Adrenal gland (tissue), 9 donors: ENCODE measurements at regions not wholly inside any gene's neighbourhood (a gene's known extent, or its start where the extent isn't known, plus 50 kb on each side); places are given as distances from the start of the nearest gene placed in this dataset.

Experiments used
- DNase-seq, 7 donors: peaks; one replicate each; pipeline ENCODE4 v3.0.0-alpha.2; 2019 to 2020
- H3K27ac ChIP-seq, 5 donors: fragments of 200-600 bp; sonication (generic) in 4 of 5; 1 replicate in 3 of 5; 2 replicates in 2 of 5; pipeline versions ENCODE4 v1.5.1 to v1.8.0; 2016 to 2020; ENCODE audit warnings: mild to moderate bottlenecking in 1 of 5
- H3K27me3 ChIP-seq: fragments of 200-600 bp; 2 replicates; pipeline ENCODE4 v1.8.0; 2021
- H3K36me3 ChIP-seq, 2 donors: fragments of 200-600 bp; replicated peaks in 1 of 2; 1 replicate in 1 of 2; 2 replicates in 1 of 2; pipeline versions ENCODE4 v1.5.1 to v1.8.0; 2018 to 2022
- H3K4me1 ChIP-seq, 2 donors: fragments of 200-600 bp; replicated peaks in 1 of 2; 1 replicate in 1 of 2; 2 replicates in 1 of 2; pipeline versions ENCODE4 v1.5.1 to v1.8.0; 2018 to 2021
- H3K4me3 ChIP-seq, 4 donors: fragments of 200-600 bp; sonication (generic) in 3 of 4; one replicate each; pipeline ENCODE4 v1.5.1; 2016 to 2018
- H3K9me3 ChIP-seq, 3 donors: fragments of 200-600 bp; sonication (generic) in 1 of 3; replicated peaks in 1 of 3; 1 replicate in 2 of 3; 2 replicates in 1 of 3; pipeline versions ENCODE4 v1.5.1 to v1.8.0; 2016 to 2021
- CTCF ChIP-seq, 6 experiments: fragments of 450-650 bp in 4 of 6; fragments of 200-600 bp in 2 of 6; sonication (generic) in 1 of 6; IDR thresholded peaks; 1 replicate in 5 of 6; 2 replicates in 1 of 6; pipeline versions ENCODE4 v1.5.1 to v1.8.0; 2016 to 2021; ENCODE audit warnings: antibody characterized with exemption in 6 of 6, mild to moderate bottlenecking in 2 of 6, moderate library complexity in 1 of 6
- POLR2A ChIP-seq, 2 donors: fragments of 450-650 bp; IDR thresholded peaks; one replicate each; pipeline ENCODE4 v1.6.1; 2017; ENCODE audit warnings: antibody characterized with exemption in 2 of 2, mild to moderate bottlenecking in 2 of 2, moderate library complexity in 1 of 2
- WGBS, 4 donors: extraction: QIAGEN DNeasy Blood & Tissue Kit in 2 of 4; methylation state at CpG; one replicate each; pipeline versions ENCODE4 v1.1.5 to v1.1.7; 2013 to 2017; 5-methylcytosine and 5-hydroxymethylcytosine counted together
- intact Hi-C, 2 donors: fragments of 100-400 bp; cut with DNase I; formaldehyde crosslinking; loops; one replicate each; pipeline versions ENCODE4 v1.14.1 to v1.15.0; 2022 to 2023
- donor health status: healthy with polysubstance abuse.
- donor health status: Bipolar disorder and iron deficiency.
- donor health status: DM: yes; HTN: yes; CAD: no.
- donor health status: DM: no; HTN: no; CAD: no.
- donor health status: DM: no; HTN: no; CAD: no.

DNA sequence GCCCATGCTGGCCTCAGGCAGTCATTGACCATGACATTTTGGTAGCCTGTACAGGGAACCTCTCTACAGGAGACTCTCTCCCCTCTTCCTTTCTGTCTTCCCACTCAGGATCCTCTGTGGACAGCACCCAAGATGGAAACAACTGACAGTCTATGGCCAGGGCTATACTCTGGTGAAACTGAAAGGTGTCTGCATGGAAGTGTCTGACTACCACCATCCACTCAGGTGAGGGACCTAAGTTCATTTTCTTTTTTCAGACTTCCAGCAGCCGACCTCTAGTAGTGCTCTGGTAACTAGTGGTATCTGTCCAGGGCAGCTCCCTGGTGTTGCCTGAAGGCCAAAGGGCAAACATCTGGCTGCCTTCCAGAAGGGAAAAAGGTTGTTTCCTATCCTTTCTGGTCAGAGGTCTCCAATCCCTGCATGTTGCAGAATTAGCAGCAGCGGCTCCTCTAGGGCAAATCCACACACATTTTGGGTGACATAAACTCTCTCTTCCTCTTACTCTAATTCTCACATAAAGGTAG lies 804.5 kb downstream of the C4orf33 start:
- H3K4me3 ChIP-seq, result no peak overlapping the region
- intact Hi-C loops, result no loop called here
- no peaks in the 10 kb centered on the region for H3K9me3 ChIP-seq
- H3K4me1 ChIP-seq, result no peaks in the 10 kb centered on the region
- H3K27ac ChIP-seq, result no peak overlapping the region
- DNase-seq, result no peak
- no peaks in the 10 kb centered on the region for H3K36me3 ChIP-seq
- no peaks in the 10 kb centered on the region for H3K27me3 ChIP-seq
- no peak for TF ChIP-seq POLR2A (IDR thresholded peaks at IDR 0.05)
- no peak for TF ChIP-seq CTCF (IDR thresholded peaks at IDR 0.05)
- 64 to 78% (median 70%) methylated on average over 2 of the region's 2 CpGs for WGBS, 4 donors

DNA sequence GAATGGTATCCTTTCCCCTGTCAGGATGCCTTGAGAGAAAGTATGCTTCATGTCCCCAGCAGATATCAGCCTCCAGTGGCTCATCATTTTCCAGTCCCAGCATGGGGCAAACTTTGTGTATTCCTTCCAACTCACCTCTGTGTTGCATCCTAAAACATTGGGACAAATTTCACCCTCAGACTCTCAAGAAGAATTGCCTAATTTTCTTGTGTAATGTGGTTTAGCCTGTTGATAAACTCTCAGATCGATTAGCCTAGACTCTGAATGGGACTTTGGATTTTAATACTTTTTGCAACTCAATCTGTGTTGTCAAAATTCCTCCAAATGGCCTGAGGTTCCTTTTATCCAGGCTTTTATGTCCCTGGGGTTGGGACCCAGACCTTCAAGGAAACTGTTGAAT lies 805.3 kb downstream of the C4orf33 start:
- no peak for DNase-seq
- no peak overlapping the region for H3K27ac ChIP-seq
- intact Hi-C loops, result no loop called here
- no peaks in the 10 kb centered on the region for H3K4me1 ChIP-seq
- H3K9me3 ChIP-seq, result no peaks in the 10 kb centered on the region
- H3K4me3 ChIP-seq, result no peak overlapping the region
- no peaks in the 10 kb centered on the region for H3K27me3 ChIP-seq
- TF ChIP-seq CTCF (IDR thresholded peaks at IDR 0.05) (no peak), POLR2A (IDR thresholded peaks at IDR 0.05) (no peak)
- no peaks in the 10 kb centered on the region for H3K36me3 ChIP-seq
- 0 to 30% (median 28%) methylated on average over 1 of the region's 1 CpG for WGBS, 4 donors

GRCh38 chr4:129903861-129904260 lies 807.9 kb downstream of the C4orf33 start:
- Histone ChIP-seq H3K36me3 (no peaks in the 10 kb centered on the region), H3K27ac (no peak overlapping the region), H3K4me3 (no peak overlapping the region), H3K9me3 (no peaks in the 10 kb centered on the region), H3K27me3 (no peaks in the 10 kb centered on the region), H3K4me1 (no peaks in the 10 kb centered on the region)
- 89 to 95% (median 92%) methylated on average over 7 to 8 of the region's 8 CpGs for WGBS, 4 donors
- TF ChIP-seq CTCF (IDR thresholded peaks at IDR 0.05) (no peak), POLR2A (IDR thresholded peaks at IDR 0.05) (no peak)
- intact Hi-C loops, result no loop called here
- DNase-seq, result no peak

DNA sequence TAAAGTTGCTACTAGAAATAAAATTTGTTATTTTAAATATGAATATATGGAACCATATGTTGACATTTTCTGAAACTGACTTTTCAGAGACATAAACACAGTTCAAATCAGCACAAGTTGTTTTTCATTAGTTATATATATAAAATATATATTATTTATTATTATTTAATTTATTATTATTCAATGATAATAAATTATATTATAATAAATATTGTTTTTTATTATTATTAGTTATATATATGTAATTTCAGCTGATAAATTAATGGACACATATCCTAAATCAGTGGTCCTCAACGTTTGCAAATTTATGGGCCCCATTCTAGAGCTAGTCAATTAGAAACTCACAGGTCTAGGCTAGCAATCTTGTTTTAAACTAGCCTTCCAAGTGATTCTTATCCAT lies 809.3 kb downstream of the C4orf33 start:
- H3K9me3 ChIP-seq, result no peaks in the 10 kb centered on the region
- intact Hi-C loops, result no loop called here
- H3K27ac ChIP-seq, result no peak overlapping the region
- TF ChIP-seq POLR2A (IDR thresholded peaks at IDR 0.05), result no peak
- no peak for TF ChIP-seq CTCF (IDR thresholded peaks at IDR 0.05)
- no peak overlapping the region for H3K4me3 ChIP-seq
- no peaks in the 10 kb centered on the region for H3K36me3 ChIP-seq
- H3K27me3 ChIP-seq, result no peaks in the 10 kb centered on the region
- WGBS, 4 donors, result 25 to 55% (median 40%) methylated on average over 1 of the region's 1 CpG
- no peak for DNase-seq
- H3K4me1 ChIP-seq, result no peaks in the 10 kb centered on the region
